IMR-90 (cell line): ENCODE measurements at regions not wholly inside any gene's neighbourhood (a gene's known extent, or its start where the extent isn't known, plus 50 kb on each side); places are given as distances from the start of the nearest gene placed in this dataset.

Source experiments
- ATAC-seq: fragments of 200-7000 bp; cut with Tn5 transposase; 2 replicates; pipeline ENCODE4 v1.9.1; 2020; ENCODE audit warnings: low read depth, mild to moderate bottlenecking, moderate library complexity
- BruUV-seq: library from RNA; stranded (reverse); fragments of 400-500 nt; replicated peaks from 2 replicates; lab custom pipeline; 2021; lab: Mats Ljungman, UMichigan
- CTCF ChIA-PET: fragments of 300-600 bp; formaldehyde crosslinking; extraction: SDS; loops from one replicate; lab custom pipeline; 2021; ENCODE audit warnings: antibody characterized with exemption; lab: Yijun Ruan, JAX
- POLR2A ChIA-PET: fragments of 300-600 bp; sonication (Branson Sonifier 250); formaldehyde crosslinking; loops from one replicate; lab custom pipeline; 2022; ENCODE audit warnings: antibody characterized with exemption; ENCODE audit not compliant: unreplicated experiment; lab: Charles Lee
- DNase-seq: peaks from one replicate; pipeline ENCODE4 v3.0.0; 2013
- H2AFZ ChIP-seq: replicated peaks from 2 replicates; pipeline ENCODE3; 2013; ENCODE audit warnings: low read length, mild to moderate bottlenecking; ENCODE audit not compliant: poor library complexity
- H2AK5ac ChIP-seq: 2 replicates; pipeline ENCODE4 v1.6.1; 2013; ENCODE audit warnings: low read depth, low read length, inconsistent platforms
- H2AK9ac ChIP-seq: replicated peaks from 2 replicates; pipeline ENCODE3; 2013; ENCODE audit warnings: mild to moderate bottlenecking, low read depth, low read length, moderate library complexity; ENCODE audit not compliant: poor library complexity
- H2BK120ac ChIP-seq: 2 replicates; pipeline ENCODE4 v1.6.1; 2013; ENCODE audit warnings: low read depth, low read length, inconsistent platforms
- H2BK15ac ChIP-seq: 3 replicates; pipeline ENCODE4 v1.6.1; 2013; ENCODE audit warnings: low read depth, low read length, inconsistent platforms
- H2BK20ac ChIP-seq: 2 replicates; pipeline ENCODE4 v1.6.1; 2013; ENCODE audit warnings: low read depth, mild to moderate bottlenecking, inconsistent platforms, low read length, moderate library complexity
- H2BK5ac ChIP-seq: 2 replicates; pipeline ENCODE4 v1.6.1; 2013; ENCODE audit warnings: mild to moderate bottlenecking, low read depth, low read length, inconsistent platforms; ENCODE audit not compliant: poor library complexity, severe bottlenecking
- H3K14ac ChIP-seq: replicated peaks from 2 replicates; pipeline ENCODE4 v1.6.1; 2013; ENCODE audit warnings: low read depth, low read length, inconsistent platforms
- H3K18ac ChIP-seq: 2 replicates; pipeline ENCODE4 v1.6.1; 2013; ENCODE audit warnings: low read depth, low read length, control low read depth
- H3K23ac ChIP-seq: 2 replicates; pipeline ENCODE4 v1.6.1; 2013; ENCODE audit warnings: low read depth, low read length, inconsistent platforms
- H3K27ac ChIP-seq: 2 replicates; pipeline ENCODE4 v1.5.1; 2013; ENCODE audit warnings: mild to moderate bottlenecking, control low read depth, low read length; ENCODE audit not compliant: insufficient read depth
- H3K27me3 ChIP-seq: 2 replicates; pipeline ENCODE4 v1.6.1; 2013; ENCODE audit warnings: low read length; ENCODE audit not compliant: control insufficient read depth, insufficient read depth
- H3K36me3 ChIP-seq: 2 replicates; pipeline ENCODE4 v1.6.1; 2013; ENCODE audit warnings: low read length, mixed read lengths; ENCODE audit not compliant: control insufficient read depth, insufficient read depth
- H3K4ac ChIP-seq: 2 replicates; pipeline ENCODE4 v1.6.1; 2013; ENCODE audit warnings: low read depth, low read length, inconsistent platforms
- H3K4me1 ChIP-seq: 2 replicates; pipeline ENCODE4 v1.6.1; 2013; ENCODE audit warnings: low read length, mixed read lengths; ENCODE audit not compliant: control insufficient read depth, insufficient read depth
- H3K4me2 ChIP-seq: 2 replicates; pipeline ENCODE4 v1.6.1; 2013; ENCODE audit warnings: low read depth, mild to moderate bottlenecking, control low read depth, low read length, moderate library complexity
- H3K4me3 ChIP-seq: 2 replicates; pipeline ENCODE4 v1.5.1; 2013; ENCODE audit warnings: low read depth, mild to moderate bottlenecking, control low read depth, low read length, moderate library complexity; ENCODE audit not compliant: insufficient read depth
- H3K56ac ChIP-seq: 2 replicates; pipeline ENCODE4 v1.6.1; 2013; ENCODE audit warnings: low read length, inconsistent platforms; ENCODE audit not compliant: insufficient read depth; ENCODE audit errors: extremely low read depth
- H3K79me1 ChIP-seq, 2 experiments: 2 replicates each; pipeline ENCODE4 v1.6.1; 2013; ENCODE audit warnings: low read length in 2 of 2, inconsistent platforms in 1 of 2, low read depth in 1 of 2
- H3K9ac ChIP-seq: 2 replicates; pipeline ENCODE4 v1.6.1; 2013; ENCODE audit warnings: low read depth, low read length, control low read depth
- H3K9me1 ChIP-seq: 2 replicates; pipeline ENCODE4 v1.6.1; 2013; ENCODE audit warnings: low read length, inconsistent platforms; ENCODE audit not compliant: insufficient read depth
- H3K9me3 ChIP-seq: 2 replicates; pipeline ENCODE4 v1.6.1; 2013; ENCODE audit warnings: low read length; ENCODE audit not compliant: control insufficient read depth, insufficient read depth
- H4K20me1 ChIP-seq: 2 replicates; pipeline ENCODE4 v1.6.1; 2013; ENCODE audit warnings: low read length, inconsistent platforms; ENCODE audit not compliant: insufficient read depth
- H4K5ac ChIP-seq: 2 replicates; pipeline ENCODE4 v1.6.1; 2013; ENCODE audit warnings: mild to moderate bottlenecking, low read depth, low read length, control low read depth
- H4K8ac ChIP-seq, 2 experiments: 2 replicates each; pipeline ENCODE4 v1.6.1; 2013; ENCODE audit warnings: low read depth in 2 of 2, low read length in 2 of 2, control low read depth in 1 of 2, inconsistent platforms in 1 of 2
- H4K91ac ChIP-seq: 2 replicates; pipeline ENCODE4 v1.6.1; 2013; ENCODE audit warnings: low read depth, low read length, inconsistent platforms; ENCODE audit not compliant: insufficient read depth
- FOS ChIP-seq: fragments of 150-350 bp; IDR thresholded peaks from 2 replicates; pipeline ENCODE4 v1.6.1; 2016; ENCODE audit warnings: low read depth, low read length
- MAZ ChIP-seq: IDR thresholded peaks from 2 replicates; pipeline ENCODE4 v1.6.1; 2012; ENCODE audit warnings: low read depth, mild to moderate bottlenecking, low read length, improper control_type of control experiment, moderate library complexity, borderline replicate concordance
- MXI1 ChIP-seq: IDR thresholded peaks from 2 replicates; pipeline ENCODE4 v1.6.1; 2012; ENCODE audit warnings: low read depth, mild to moderate bottlenecking, low read length, moderate library complexity, borderline replicate concordance
- POLR2A ChIP-seq: IDR thresholded peaks from 2 replicates; pipeline ENCODE4 v1.6.1; 2012; ENCODE audit warnings: mild to moderate bottlenecking, low read depth, low read length
- RAD21 ChIP-seq: IDR thresholded peaks from 2 replicates; pipeline ENCODE4 v1.6.1; 2012; ENCODE audit warnings: low read length, improper control_type of control experiment
- RCOR1 ChIP-seq: IDR thresholded peaks from 2 replicates; pipeline ENCODE4 v1.6.1; 2012; ENCODE audit warnings: mild to moderate bottlenecking, low read length, improper control_type of control experiment; ENCODE audit not compliant: insufficient replicate concordance
- RFX5 ChIP-seq: IDR thresholded peaks from 2 replicates; pipeline ENCODE4 v1.8.0; 2012; ENCODE audit warnings: low read depth, mild to moderate bottlenecking, low read length, moderate library complexity
- SMC3 ChIP-seq: fragments of 150-350 bp; IDR thresholded peaks from 2 replicates; pipeline ENCODE4 v1.6.1; 2016; ENCODE audit warnings: low read depth, mild to moderate bottlenecking, antibody characterized with exemption, low read length, moderate library complexity
- USF2 ChIP-seq: fragments of 150-350 bp; IDR thresholded peaks from 2 replicates; pipeline ENCODE4 v1.6.1; 2017; ENCODE audit warnings: mild to moderate bottlenecking, antibody characterized with exemption, low read length, low read depth
- WGBS, 2 experiments: methylation state at CpG; one replicate each; pipeline versions ENCODE4 v1.1.5 to v1.1.7; 2013; ENCODE audit warnings: missing lambda C conversion rate in 2 of 2; ENCODE audit not compliant: insufficient read length in 1 of 2; ENCODE audit errors: extremely low coverage in 2 of 2; 5-methylcytosine and 5-hydroxymethylcytosine counted together
- dilution Hi-C: fragments of 300-500 bp; cut with HindIII; formaldehyde crosslinking; loops from one replicate; pipeline ENCODE4 v1.14.3; 2018; ENCODE audit warnings: low sequenced_read_pairs; ENCODE audit not compliant: unreplicated experiment
- in situ Hi-C: fragments of 300-500 bp; cut with MboI; formaldehyde crosslinking; loops from 3 replicates; pipeline ENCODE4 v1.14.3; 2019; ENCODE audit warnings: low sequenced_read_pairs, inconsistent platforms, mixed read lengths
- intact Hi-C: fragments of 100-400 bp; cut with micrococcal nuclease; formaldehyde crosslinking; loops from 2 replicates; pipeline ENCODE4 v1.10.0; 2022

- H4K8ac ChIP-seq, result no peak overlapping the region
- no peak overlapping the region for H2BK5ac ChIP-seq
- no peak overlapping the region for H3K4me2 ChIP-seq
- no peaks in the 10 kb centered on the region for H3K27me3 ChIP-seq
- H3K36me3 ChIP-seq, result no peaks in the 10 kb centered on the region
- in situ Hi-C loops, result no loop called here
- ATAC-seq (no peak), DNase-seq (no peak)
- H3K14ac ChIP-seq, result no peak overlapping the region
- no peak overlapping the region for H3K27ac ChIP-seq
- H3K56ac ChIP-seq, result no peak overlapping the region
- no peak overlapping the region for H3K4ac ChIP-seq
- H2BK15ac ChIP-seq, result no peak overlapping the region
- no peaks in the 10 kb centered on the region for H3K79me1 ChIP-seq
- intact Hi-C loops, result no loop called here
- 80% methylated on average over 1 of the region's 1 CpG; no CpG with 5 or more reads in 1 of the 2 experiments for WGBS, 2 experiments
- no peak overlapping the region for H3K4me3 ChIP-seq
- no peak overlapping the region for H3K18ac ChIP-seq
- no peaks in the 10 kb centered on the region for H3K4me1 ChIP-seq
- H3K9me3 ChIP-seq, result peaks cover 22% of the 10 kb centered on the region
- no TSS peak for BruUV-seq
- no peak overlapping the region for H4K5ac ChIP-seq
- H3K9me1 ChIP-seq, result no peaks in the 10 kb centered on the region
- no peak overlapping the region for H3K9ac ChIP-seq
- H2BK20ac ChIP-seq, result no peak overlapping the region
- dilution Hi-C loops, result no loop called here
- no peak overlapping the region for H2AK5ac ChIP-seq
- no peak overlapping the region for H2BK120ac ChIP-seq
- no peaks in the 10 kb centered on the region for H4K20me1 ChIP-seq
- no peak overlapping the region for H4K91ac ChIP-seq
- ChIA-PET CTCF (no interaction called here), POLR2A (no interaction called here)
- TF ChIP-seq RAD21, result no peak
- no peak for TF ChIP-seq SMC3
- no peak for TF ChIP-seq POLR2A
- no peak for TF ChIP-seq RCOR1
- TF ChIP-seq RFX5, result no peak
- no peak for TF ChIP-seq USF2
- TF ChIP-seq MXI1, result no peak
- no peak for TF ChIP-seq MAZ
- TF ChIP-seq FOS, result no peak
- H2AK9ac ChIP-seq, result no peak overlapping the region
- H2AFZ ChIP-seq, result no peak overlapping the region
- H3K23ac ChIP-seq, result no peak overlapping the region
Measured at GRCh38 chr3:163753033-163753432, 1325.3 kb downstream of the SI start.
